ENCODE measurements at regions not wholly inside any gene's neighbourhood (a gene's known extent, or its start where the extent isn't known, plus 50 kb on each side); places are given as distances from the start of the nearest gene placed in this dataset.

- Histone ChIP-seq H3K4me1 (ENCODE audit: control insufficient read depth, insufficient read depth, low read length) (no peaks in the 10 kb centered on the region), H3K9me3 (replicated peaks; ENCODE audit: control insufficient read depth, low read depth, low read length) (no peaks in the 10 kb centered on the region), H3K27me3 (ENCODE audit: control insufficient read depth, insufficient read depth, low read length) (peaks cover 27% of the 10 kb centered on the region), H3K27ac (ENCODE audit: low read length) (no peak overlapping the region), H3K36me3 (ENCODE audit: control insufficient read depth, insufficient read depth, low read length) (no peaks in the 10 kb centered on the region), H3K4me3 (ENCODE audit: low read length) (no peak overlapping the region)
- 8% methylated on average over 2 of the region's 7 CpGs for WGBS (ENCODE audit: insufficient coverage)
- DNase-seq, result peak; percentile 83
Observed at GRCh38 chr15:69976366-69976994, 121.2 kb downstream of the TLE3 start.

GRCh38 chr15:69978603-69979002 lies 119.1 kb downstream of the TLE3 start:
- no peak for DNase-seq
- no peaks in the 10 kb centered on the region for H3K9me3 ChIP-seq (replicated peaks; ENCODE audit: control insufficient read depth, low read depth, low read length)
- 88% methylated on average over 6 of the region's 7 CpGs for WGBS (ENCODE audit: insufficient coverage)
- H3K4me3 ChIP-seq (ENCODE audit: low read length), result no peak overlapping the region
- H3K27ac ChIP-seq (ENCODE audit: low read length), result no peak overlapping the region
- H3K27me3 ChIP-seq (ENCODE audit: control insufficient read depth, insufficient read depth, low read length), result peaks cover 40% of the 10 kb centered on the region
- H3K4me1 ChIP-seq (ENCODE audit: control insufficient read depth, insufficient read depth, low read length), result no peaks in the 10 kb centered on the region
- no peaks in the 10 kb centered on the region for H3K36me3 ChIP-seq (ENCODE audit: control insufficient read depth, insufficient read depth, low read length)

- DNase-seq, result no peak
- Histone ChIP-seq H3K27ac (ENCODE audit: low read length) (no peak overlapping the region), H3K27me3 (ENCODE audit: control insufficient read depth, insufficient read depth, low read length) (peaks cover 43% of the 10 kb centered on the region), H3K36me3 (ENCODE audit: control insufficient read depth, insufficient read depth, low read length) (no peaks in the 10 kb centered on the region), H3K4me3 (ENCODE audit: low read length) (no peak overlapping the region), H3K4me1 (ENCODE audit: control insufficient read depth, insufficient read depth, low read length) (no peaks in the 10 kb centered on the region), H3K9me3 (replicated peaks; ENCODE audit: control insufficient read depth, low read depth, low read length) (no peaks in the 10 kb centered on the region)
- 23% methylated on average over 5 of the region's 5 CpGs for WGBS (ENCODE audit: insufficient coverage)
Observed at GRCh38 chr15:69979262-69979661, 118.5 kb downstream of the TLE3 start.

- Histone ChIP-seq H3K4me1 (ENCODE audit: control insufficient read depth, insufficient read depth, low read length) (no peaks in the 10 kb centered on the region), H3K9me3 (replicated peaks; ENCODE audit: control insufficient read depth, low read depth, low read length) (no peaks in the 10 kb centered on the region), H3K4me3 (ENCODE audit: low read length) (no peak overlapping the region), H3K27me3 (ENCODE audit: control insufficient read depth, insufficient read depth, low read length) (peaks cover 39% of the 10 kb centered on the region), H3K36me3 (ENCODE audit: control insufficient read depth, insufficient read depth, low read length) (no peaks in the 10 kb centered on the region), H3K27ac (ENCODE audit: low read length) (no peak overlapping the region)
- no peak for DNase-seq
- WGBS (ENCODE audit: insufficient coverage), result 66% methylated on average over 7 of the region's 8 CpGs
Observed at GRCh38 chr15:69979783-69980182, 117.9 kb downstream of the TLE3 start.

- no peak overlapping the region for H3K27ac ChIP-seq (ENCODE audit: low read length)
- no peaks in the 10 kb centered on the region for H3K9me3 ChIP-seq (replicated peaks; ENCODE audit: control insufficient read depth, low read depth, low read length)
- H3K4me3 ChIP-seq (ENCODE audit: low read length), result no peak overlapping the region
- H3K4me1 ChIP-seq (ENCODE audit: control insufficient read depth, insufficient read depth, low read length), result no peaks in the 10 kb centered on the region
- DNase-seq, result no peak
- WGBS (ENCODE audit: insufficient coverage), result 64% methylated on average over 5 of the region's 7 CpGs
- H3K36me3 ChIP-seq (ENCODE audit: control insufficient read depth, insufficient read depth, low read length), result no peaks in the 10 kb centered on the region
- peaks cover 36% of the 10 kb centered on the region for H3K27me3 ChIP-seq (ENCODE audit: control insufficient read depth, insufficient read depth, low read length)
Observed at GRCh38 chr15:69980341-69981059, 117.2 kb downstream of the TLE3 start.

- H3K36me3 ChIP-seq (ENCODE audit: control insufficient read depth, insufficient read depth, low read length), result no peaks in the 10 kb centered on the region
- H3K9me3 ChIP-seq (replicated peaks; ENCODE audit: control insufficient read depth, low read depth, low read length), result no peaks in the 10 kb centered on the region
- H3K27me3 ChIP-seq (ENCODE audit: control insufficient read depth, insufficient read depth, low read length), result peaks cover 39% of the 10 kb centered on the region
- WGBS (ENCODE audit: insufficient coverage), result 60% methylated on average over 2 of the region's 2 CpGs
- no peak for DNase-seq
- H3K4me1 ChIP-seq (ENCODE audit: control insufficient read depth, insufficient read depth, low read length), result no peaks in the 10 kb centered on the region
- H3K4me3 ChIP-seq (ENCODE audit: low read length), result no peak overlapping the region
- no peak overlapping the region for H3K27ac ChIP-seq (ENCODE audit: low read length)
Observed at GRCh38 chr15:69982037-69982436, 115.7 kb downstream of the TLE3 start.

- no peak overlapping the region for H3K4me3 ChIP-seq (ENCODE audit: low read length)
- DNase-seq, result no peak
- no peak overlapping the region for H3K27ac ChIP-seq (ENCODE audit: low read length)
- H3K36me3 ChIP-seq (ENCODE audit: control insufficient read depth, insufficient read depth, low read length), result no peaks in the 10 kb centered on the region
- H3K4me1 ChIP-seq (ENCODE audit: control insufficient read depth, insufficient read depth, low read length), result no peaks in the 10 kb centered on the region
- H3K27me3 ChIP-seq (ENCODE audit: control insufficient read depth, insufficient read depth, low read length), result peaks cover 47% of the 10 kb centered on the region
- WGBS (ENCODE audit: insufficient coverage), result 92% methylated on average over 5 of the region's 7 CpGs
- no peaks in the 10 kb centered on the region for H3K9me3 ChIP-seq (replicated peaks; ENCODE audit: control insufficient read depth, low read depth, low read length)
Observed at GRCh38 chr15:69983696-69984265, 113.9 kb downstream of the TLE3 start.

GRCh38 chr15:69987492-69988489 lies 109.9 kb downstream of the TLE3 start:
- H3K9me3 ChIP-seq (replicated peaks; ENCODE audit: control insufficient read depth, low read depth, low read length), result no peaks in the 10 kb centered on the region
- H3K36me3 ChIP-seq (ENCODE audit: control insufficient read depth, insufficient read depth, low read length), result no peaks in the 10 kb centered on the region
- no peaks in the 10 kb centered on the region for H3K4me1 ChIP-seq (ENCODE audit: control insufficient read depth, insufficient read depth, low read length)
- H3K27ac ChIP-seq (ENCODE audit: low read length), result no peak overlapping the region
- DNase-seq, result no peak
- WGBS (ENCODE audit: insufficient coverage), result 81% methylated on average over 2 of the region's 9 CpGs
- no peak overlapping the region for H3K4me3 ChIP-seq (ENCODE audit: low read length)
- peaks cover 63% of the 10 kb centered on the region for H3K27me3 ChIP-seq (ENCODE audit: control insufficient read depth, insufficient read depth, low read length)

- no peak for DNase-seq
- H3K27me3 ChIP-seq (ENCODE audit: control insufficient read depth, insufficient read depth, low read length), result peaks cover 58% of the 10 kb centered on the region
- H3K4me1 ChIP-seq (ENCODE audit: control insufficient read depth, insufficient read depth, low read length), result no peaks in the 10 kb centered on the region
- H3K4me3 ChIP-seq (ENCODE audit: low read length), result no peak overlapping the region
- H3K9me3 ChIP-seq (replicated peaks; ENCODE audit: control insufficient read depth, low read depth, low read length), result no peaks in the 10 kb centered on the region
- WGBS (ENCODE audit: insufficient coverage), result 76% methylated on average over 9 of the region's 10 CpGs
- H3K36me3 ChIP-seq (ENCODE audit: control insufficient read depth, insufficient read depth, low read length), result no peaks in the 10 kb centered on the region
- no peak overlapping the region for H3K27ac ChIP-seq (ENCODE audit: low read length)
Observed at GRCh38 chr15:69988541-69989225, 109.0 kb downstream of the TLE3 start.
